Astrocyte (in vitro differentiated cells and primary cell): ENCODE measurements at regions not wholly inside any gene's neighbourhood (a gene's known extent, or its start where the extent isn't known, plus 50 kb on each side); places are given as distances from the start of the nearest gene placed in this dataset.

Experiments
- CTCF ChIP-seq: IDR thresholded peaks from 2 replicates; pipeline ENCODE4 v1.5.1; 2011; ENCODE audit warnings: low read depth, mild to moderate bottlenecking, inconsistent platforms, low read length, moderate library complexity; ENCODE audit not compliant: insufficient read depth
- EZH2 ChIP-seq: IDR thresholded peaks from 2 replicates; pipeline ENCODE4 v1.6.1; 2012; ENCODE audit warnings: mild to moderate bottlenecking, low read length, inconsistent platforms; ENCODE audit not compliant: insufficient read depth

DNA sequence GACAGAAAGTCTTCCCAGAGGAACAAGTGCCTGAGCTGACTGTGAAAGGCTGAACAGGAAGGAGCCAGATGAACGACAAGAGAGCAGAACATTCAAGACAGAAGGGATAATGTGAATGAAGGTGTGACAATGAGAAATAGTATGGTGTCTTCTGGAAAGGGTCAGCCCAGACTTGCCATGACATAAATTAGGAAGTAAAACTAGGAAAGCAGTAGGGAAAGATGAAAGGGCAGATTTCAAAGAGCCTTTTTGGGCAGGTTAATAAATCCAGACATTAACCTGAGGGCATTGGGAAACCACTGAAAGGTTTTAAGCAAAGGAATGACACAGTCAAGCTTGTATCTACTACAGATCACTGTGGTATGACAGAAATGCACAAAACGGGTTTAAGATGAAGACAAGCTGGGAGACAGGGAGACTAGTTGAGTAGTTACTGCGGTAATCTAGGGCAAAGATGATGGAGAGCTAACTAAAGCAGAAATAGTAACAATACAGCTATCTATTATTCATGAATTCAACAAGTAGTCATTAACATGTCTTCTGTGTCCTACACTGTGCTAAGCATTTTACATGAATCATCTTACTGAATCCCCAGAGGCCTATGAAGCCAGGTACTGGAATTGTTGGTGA is 580.9 kb upstream of the WWC1 start:
- TF ChIP-seq CTCF (no peak), EZH2 (no peak)
